OCI-M2 (cell line): ENCODE measurements at regions not wholly inside any gene's neighbourhood (a gene's known extent, or its start where the extent isn't known, plus 50 kb on each side); places are given as distances from the start of the nearest gene placed in this dataset.

Source experiments
- DNase-seq: peaks from one replicate; lab custom pipeline; 2025; ENCODE audit not compliant: unreplicated experiment; lab: John Stamatoyannopoulos, UW

- no peak for DNase-seq
Observed at GRCh38 chr6:28766426-28766825, 157.4 kb downstream of the TRIM27 start.

GRCh38 chr6:28767133-28767532, 156.7 kb downstream of the TRIM27 start:
- no peak for DNase-seq

GRCh38 chr6:28767691-28768090, 156.1 kb downstream of the TRIM27 start:
- DNase-seq = no peak

- no peak for DNase-seq
Observed at GRCh38 chr6:28768187-28768913, 155.4 kb downstream of the TRIM27 start.

- no peak for DNase-seq
Observed at GRCh38 chr6:28769626-28770402, 154.0 kb downstream of the TRIM27 start.

- DNase-seq = no peak
Observed at GRCh38 chr6:28770732-28771131, 153.1 kb downstream of the TRIM27 start.

- DNase-seq = no peak
Observed at GRCh38 chr6:28771401-28772267, 152.2 kb downstream of the TRIM27 start.

GRCh38 chr6:28772480-28773381, 151.1 kb downstream of the TRIM27 start:
- DNase-seq = no peak

- DNase-seq = no peak
Observed at GRCh38 chr6:28774292-28775051, 149.3 kb downstream of the TRIM27 start.

- DNase-seq = no peak
Observed at GRCh38 chr6:28775052-28775376, 148.8 kb downstream of the TRIM27 start.

GRCh38 chr6:28775405-28776129, 148.2 kb downstream of the TRIM27 start:
- no peak for DNase-seq

- DNase-seq = peak; percentile 59
Observed at GRCh38 chr6:28776269-28777146, 147.3 kb downstream of the TRIM27 start.

- no peak for DNase-seq
Observed at GRCh38 chr6:28777147-28777461, 146.7 kb downstream of the TRIM27 start.

- DNase-seq = no peak
Observed at GRCh38 chr6:28782113-28782673, 141.6 kb downstream of the TRIM27 start.

- DNase-seq = no peak
Observed at GRCh38 chr6:28785962-28786679, 137.7 kb downstream of the TRIM27 start.

GRCh38 chr6:28789553-28790083, 134.2 kb downstream of the TRIM27 start:
- DNase-seq = peak; percentile 97

GRCh38 chr6:28791002-28791383, 132.8 kb downstream of the TRIM27 start:
- no peak for DNase-seq
